ENCODE measurements at regions not wholly inside any gene's neighbourhood (a gene's known extent, or its start where the extent isn't known, plus 50 kb on each side); places are given as distances from the start of the nearest gene placed in this dataset.

GRCh38 chr6:164294047-164294784 lies 879.7 kb downstream of the QKI start:
- TF ChIP-seq CTCF (IDR thresholded peaks at IDR 0.05) (no peak), POLR2A (IDR thresholded peaks at IDR 0.05; ENCODE audit: low read depth) (no peak), POLR2AphosphoS5 (IDR thresholded peaks at IDR 0.05) (no peak)

All from esophagus muscularis mucosa (tissue), 3 donors.